Stimulated activated CD8-positive, alpha-beta memory T cell treated with anti-CD3 and anti-CD28 coated beads, Interleukin-15, amount 100 ng/mL, for 4 hours (primary cell): ENCODE measurements at regions not wholly inside any gene's neighbourhood (a gene's known extent, or its start where the extent isn't known, plus 50 kb on each side); places are given as distances from the start of the nearest gene placed in this dataset.
"Not testable (repeated sequence)": the region's sequence is repeated elsewhere in the genome, so short reads cannot be mapped to it uniquely, and the experiment has no call there.

ENCODE experiments used
- DNase-seq, 2 donors: peaks; one replicate each; pipeline ENCODE4 v3.0.0-alpha.2; 2020; ENCODE audit warnings: low read depth in 2 of 2

- DNase-seq: no peak
Observed at GRCh38 chr15:20346082-20346805, 195.4 kb downstream of the GOLGA6L6 start.

- DNase-seq: no peak
Observed at GRCh38 chr15:20345401-20345958, 196.1 kb downstream of the GOLGA6L6 start.

GRCh38 chr15:20344601-20345400 lies 196.8 kb downstream of the GOLGA6L6 start:
- no peak for DNase-seq

- not testable (repeated sequence) for DNase-seq
Observed at GRCh38 chr15:20343395-20344211, 198.0 kb downstream of the GOLGA6L6 start.

GRCh38 chr15:20342601-20343394 lies 198.8 kb downstream of the GOLGA6L6 start:
- not testable (repeated sequence) for DNase-seq

- no peak for DNase-seq
Observed at GRCh38 chr15:20341901-20342600, 199.5 kb downstream of the GOLGA6L6 start.

GRCh38 chr15:20340931-20341661 lies 200.5 kb downstream of the GOLGA6L6 start:
- no peak for DNase-seq

- no peak for DNase-seq
Observed at GRCh38 chr15:20340331-20340811, 201.2 kb downstream of the GOLGA6L6 start.

GRCh38 chr15:20339086-20339791 lies 202.4 kb downstream of the GOLGA6L6 start:
- not testable (repeated sequence) for DNase-seq

- not testable (repeated sequence) for DNase-seq
Observed at GRCh38 chr15:20338671-20339070, 202.9 kb downstream of the GOLGA6L6 start.

GRCh38 chr15:20337238-20337637 lies 204.4 kb downstream of the GOLGA6L6 start:
- DNase-seq: not testable (repeated sequence)

GRCh38 chr15:20334451-20334850 lies 207.1 kb downstream of the GOLGA6L6 start:
- not testable (repeated sequence) for DNase-seq

- not testable (repeated sequence) for DNase-seq
Observed at GRCh38 chr15:20325751-20326150, 215.8 kb downstream of the GOLGA6L6 start.

- not testable (repeated sequence) for DNase-seq
Observed at GRCh38 chr15:20317132-20317531, 224.5 kb downstream of the GOLGA6L6 start.

- DNase-seq: not testable (repeated sequence)
Observed at GRCh38 chr15:20311014-20311680, 230.5 kb downstream of the GOLGA6L6 start.

- DNase-seq: no peak
Observed at GRCh38 chr15:20310603-20311002, 231.0 kb downstream of the GOLGA6L6 start.

GRCh38 chr15:20309966-20310365 lies 231.6 kb downstream of the GOLGA6L6 start:
- DNase-seq: not testable (repeated sequence)

- not testable (repeated sequence) for DNase-seq
Observed at GRCh38 chr15:20309395-20309794, 232.2 kb downstream of the GOLGA6L6 start.
